MCF 10A (cell line): ENCODE measurements at regions not wholly inside any gene's neighbourhood (a gene's known extent, or its start where the extent isn't known, plus 50 kb on each side); places are given as distances from the start of the nearest gene placed in this dataset.
A peak's percentile ranks its signal among the peaks of the same experiment; 100 is the strongest.

Source experiments
- BruUV-seq: library from RNA; stranded (reverse); fragments of 400-500 nt; replicated peaks from 2 replicates; lab custom pipeline; 2021; lab: Mats Ljungman, UMichigan
- CTCF ChIA-PET: fragments of 300-600 bp; sonication (Branson Sonifier 250); formaldehyde crosslinking; extraction: SDS; loops from one replicate; lab custom pipeline; 2021; ENCODE audit warnings: antibody characterized with exemption, inconsistent platforms; lab: Yijun Ruan, JAX
- POLR2A ChIA-PET: fragments of 300-600, 350-650 bp; sonication (Branson Sonifier 250); formaldehyde crosslinking; extraction: SDS; loops from one replicate; lab custom pipeline; 2020; ENCODE audit warnings: antibody characterized with exemption, inconsistent platforms; lab: Yijun Ruan, JAX
- DNase-seq: peaks from one replicate; pipeline ENCODE4 v3.0.0-alpha.2; 2018; ENCODE audit not compliant: unreplicated experiment
- H3K27ac Mint-ChIP-seq: one replicate; pipeline ENCODE4 v1.8.0; 2022; ENCODE audit warnings: mild to moderate bottlenecking, low read depth, mixed read lengths; ENCODE audit not compliant: unreplicated experiment
- H3K27me3 Mint-ChIP-seq: one replicate; pipeline ENCODE4 v1.8.0; 2022; ENCODE audit warnings: mixed read lengths; ENCODE audit not compliant: insufficient read depth, unreplicated experiment
- H3K36me3 Mint-ChIP-seq: one replicate; pipeline ENCODE4 v1.8.0; 2022; ENCODE audit warnings: mild to moderate bottlenecking, moderate library complexity, mixed read lengths; ENCODE audit not compliant: insufficient read depth, unreplicated experiment
- H3K4me1 Mint-ChIP-seq: one replicate; pipeline ENCODE4 v1.8.0; 2022; ENCODE audit warnings: mixed read lengths; ENCODE audit not compliant: insufficient read depth, unreplicated experiment
- H3K4me3 Mint-ChIP-seq: one replicate; pipeline ENCODE4 v1.8.0; 2022; ENCODE audit warnings: mild to moderate bottlenecking, moderate library complexity, mixed read lengths; ENCODE audit not compliant: unreplicated experiment
- H3K9me3 Mint-ChIP-seq: one replicate; pipeline ENCODE4 v1.8.0; 2022; ENCODE audit warnings: mixed read lengths; ENCODE audit not compliant: unreplicated experiment
- CTCF ChIP-seq: fragments of 200-600 bp; IDR thresholded peaks from one replicate; pipeline ENCODE4 v1.8.0; 2022; ENCODE audit warnings: antibody characterized with exemption, mild to moderate bottlenecking; ENCODE audit not compliant: unreplicated experiment
- intact Hi-C: fragments of 100-400 bp; cut with micrococcal nuclease; formaldehyde crosslinking; loops from 2 replicates; pipeline ENCODE4 v1.14.1; 2022

DNA sequence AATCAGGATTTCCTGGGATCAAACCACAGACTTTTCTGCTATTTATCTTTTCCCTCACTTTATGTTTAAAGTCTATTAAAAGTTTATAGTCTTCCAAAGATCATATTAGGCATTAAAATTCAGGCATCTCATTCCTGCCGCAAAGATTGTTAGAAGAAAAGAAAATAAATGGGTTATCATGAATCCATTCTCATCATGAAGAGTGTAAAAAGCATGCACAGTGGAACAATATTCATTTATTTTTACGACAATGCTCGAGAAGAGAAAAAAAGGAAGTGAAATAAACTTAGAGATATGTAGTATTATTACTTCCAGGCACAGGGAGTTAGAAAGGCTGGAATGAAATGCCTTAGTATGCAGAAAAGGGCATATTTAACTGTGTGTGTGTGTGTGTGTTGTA is 213.7 kb upstream of the PLSCR5 start:
- TF ChIP-seq CTCF, result no peak
- no peak for DNase-seq
- no peaks in the 10 kb centered on the region for H3K9me3 Mint-ChIP-seq
- no peak overlapping the region for H3K27ac Mint-ChIP-seq
- BruUV-seq, result no TSS peak
- H3K36me3 Mint-ChIP-seq, result no peaks in the 10 kb centered on the region
- H3K4me1 Mint-ChIP-seq, result no peaks in the 10 kb centered on the region
- intact Hi-C loops, result loop anchor here (5.0 to 10.0 kb wide), 2 partner anchors 796 to 1258 kb away; no protein-coding TSS in a partner anchor
- H3K4me3 Mint-ChIP-seq, result no peak overlapping the region
- peaks cover 94% of the 10 kb centered on the region for H3K27me3 Mint-ChIP-seq
- CTCF ChIA-PET, result no interaction called here
- POLR2A ChIA-PET, result no interaction called here

GRCh38 chr3:146818301-146818700 is 213.2 kb upstream of the PLSCR5 start:
- Mint-ChIP-seq H3K36me3 (no peaks in the 10 kb centered on the region), H3K4me3 (no peak overlapping the region), H3K4me1 (no peaks in the 10 kb centered on the region), H3K27me3 (peaks cover 94% of the 10 kb centered on the region), H3K27ac (no peak overlapping the region), H3K9me3 (no peaks in the 10 kb centered on the region)
- no peak for DNase-seq
- POLR2A ChIA-PET, result no interaction called here
- BruUV-seq, result no TSS peak
- intact Hi-C loops, result loop anchor here (5.0 to 10.0 kb wide), 2 partner anchors 796 to 1259 kb away; no protein-coding TSS in a partner anchor
- CTCF ChIA-PET, result no interaction called here
- no peak for TF ChIP-seq CTCF

DNA sequence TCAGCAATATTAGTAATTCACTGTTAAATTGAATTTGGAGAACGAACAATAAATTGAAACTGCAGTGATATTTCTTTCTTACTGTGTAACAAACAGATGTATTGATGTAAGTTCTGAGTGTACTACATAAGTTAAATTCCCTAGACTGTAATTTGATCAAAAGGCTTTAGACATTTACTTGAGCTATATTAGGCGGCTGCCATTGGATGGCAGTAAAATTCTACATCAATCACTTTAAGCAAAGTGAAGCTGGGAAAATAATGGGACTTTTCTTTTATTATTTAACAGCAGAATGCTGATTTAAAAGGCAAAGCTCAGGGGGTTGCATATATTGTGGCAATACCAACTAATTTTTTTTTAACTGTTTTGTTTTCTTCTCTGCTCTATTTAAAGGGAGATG is 212.6 kb upstream of the PLSCR5 start:
- TF ChIP-seq CTCF, result peak; percentile 31
- intact Hi-C loops, result loop anchor here (1.0 to 10.0 kb wide), 3 partner anchors 375 to 1260 kb away; no protein-coding TSS in a partner anchor
- peak; percentile 15 for DNase-seq
- Mint-ChIP-seq H3K27ac (no peak overlapping the region), H3K27me3 (peaks cover 95% of the 10 kb centered on the region), H3K9me3 (no peaks in the 10 kb centered on the region), H3K36me3 (no peaks in the 10 kb centered on the region), H3K4me3 (no peak overlapping the region), H3K4me1 (no peaks in the 10 kb centered on the region)
- POLR2A ChIA-PET, result no interaction called here
- CTCF ChIA-PET, result no interaction called here
- no TSS peak for BruUV-seq

GRCh38 chr3:146814601-146815315 is 209.6 kb upstream of the PLSCR5 start:
- POLR2A ChIA-PET, result no interaction called here
- intact Hi-C loops, result loop anchor here (5.0 to 10.0 kb wide), 2 partner anchors 800 to 1263 kb away; no protein-coding TSS in a partner anchor
- no TSS peak for BruUV-seq
- no peak overlapping the region for H3K27ac Mint-ChIP-seq
- no peaks in the 10 kb centered on the region for H3K36me3 Mint-ChIP-seq
- DNase-seq, result no peak
- H3K27me3 Mint-ChIP-seq, result peaks cover 87% of the 10 kb centered on the region
- TF ChIP-seq CTCF, result no peak
- H3K4me1 Mint-ChIP-seq, result no peaks in the 10 kb centered on the region
- CTCF ChIA-PET, result no interaction called here
- H3K4me3 Mint-ChIP-seq, result no peak overlapping the region
- H3K9me3 Mint-ChIP-seq, result no peaks in the 10 kb centered on the region
